Ascending aorta (tissue), 2 donors: ENCODE measurements at regions not wholly inside any gene's neighbourhood (a gene's known extent, or its start where the extent isn't known, plus 50 kb on each side); places are given as distances from the start of the nearest gene placed in this dataset.
A peak's percentile ranks its signal among the peaks of the same experiment; 100 is the strongest.

Experiments
- DNase-seq, 2 donors: peaks; one replicate each; pipeline ENCODE4 v3.0.0-alpha.2; 2019; ENCODE audit warnings: low spot score in 2 of 2
- H3K27ac ChIP-seq, 2 donors: fragments of 200-600 bp; sonication (generic); one replicate each; pipeline ENCODE4 v1.5.1; 2016 to 2017; ENCODE audit warnings: mild to moderate bottlenecking in 1 of 2
- H3K27me3 ChIP-seq: fragments of 200-600 bp; sonication (generic); one replicate; pipeline ENCODE4 v1.5.1; 2017
- H3K36me3 ChIP-seq, 2 donors: fragments of 200-600 bp; sonication (generic); one replicate each; pipeline ENCODE4 v1.5.1; 2016
- H3K4me1 ChIP-seq, 2 donors: fragments of 200-600 bp; sonication (generic); one replicate each; pipeline ENCODE4 v1.5.1; 2016 to 2017; ENCODE audit warnings: mild to moderate bottlenecking in 1 of 2
- H3K4me3 ChIP-seq, 2 donors: fragments of 200-600 bp; sonication (generic); one replicate each; pipeline ENCODE4 v1.5.1; 2016 to 2017; ENCODE audit warnings: mild to moderate bottlenecking in 1 of 2
- H3K9me3 ChIP-seq, 2 donors: fragments of 200-600 bp; sonication (generic); one replicate each; pipeline ENCODE4 v1.5.1; 2016
- CTCF ChIP-seq, 3 experiments: fragments of 200-600 bp in 2 of 3; fragments of 450-650 bp in 1 of 3; sonication (generic) in 2 of 3; IDR thresholded peaks; one replicate each; pipeline ENCODE4 v1.5.1; 2016 to 2019; ENCODE audit warnings: antibody characterized with exemption in 3 of 3, mild to moderate bottlenecking in 1 of 3, moderate library complexity in 1 of 3
- intact Hi-C: fragments of 100-400 bp; cut with DNase I; formaldehyde crosslinking; loops from one replicate; pipeline ENCODE4 v1.15.1; 2023

GRCh38 chr12:92650228-92650822 lies 52.5 kb upstream of the PLEKHG7 start:
- intact Hi-C loops = loop anchor here (5.0 kb wide), 1 partner anchor 1268 kb away; no protein-coding TSS in a partner anchor
- TF ChIP-seq CTCF (IDR thresholded peaks at IDR 0.05) = no peak
- Histone ChIP-seq H3K9me3 (no peaks in the 10 kb centered on the region), H3K27ac (no peak overlapping the region), H3K36me3 (no peaks in the 10 kb centered on the region), H3K27me3 (no peaks in the 10 kb centered on the region), H3K4me3 (no peak overlapping the region), H3K4me1 (no peaks in the 10 kb centered on the region)
- DNase-seq = no peak

- intact Hi-C loops = loop anchor here (1.0 to 5.0 kb wide), 2 partner anchors 1267 to 1286 kb away; no protein-coding TSS in a partner anchor
- DNase-seq = peak in 1 of 2 donors; percentile 71
Measured at GRCh38 chr12:92649511-92650227, 53.1 kb upstream of the PLEKHG7 start.

GRCh38 chr12:92648242-92649031 lies 54.4 kb upstream of the PLEKHG7 start:
- H3K9me3 ChIP-seq = no peaks in the 10 kb centered on the region
- H3K27ac ChIP-seq = no peak overlapping the region
- H3K27me3 ChIP-seq = no peaks in the 10 kb centered on the region
- no peak overlapping the region for H3K4me3 ChIP-seq
- no peak for DNase-seq
- intact Hi-C loops = loop anchor here (1.0 kb wide), 1 partner anchor 1285 kb away; no protein-coding TSS in a partner anchor
- no peaks in the 10 kb centered on the region for H3K36me3 ChIP-seq
- TF ChIP-seq CTCF (IDR thresholded peaks at IDR 0.05) = no peak
- H3K4me1 ChIP-seq = no peaks in the 10 kb centered on the region

More at GRCh38 chr12:92649511-92650227, 53.1 kb upstream of the PLEKHG7 start:
- peak; percentile 54 to 69 (median 59) for TF ChIP-seq CTCF (IDR thresholded peaks at IDR 0.05)
- Histone ChIP-seq H3K27ac (no peak overlapping the region), H3K4me1 (no peaks in the 10 kb centered on the region), H3K4me3 (no peak overlapping the region), H3K36me3 (no peaks in the 10 kb centered on the region), H3K9me3 (no peaks in the 10 kb centered on the region), H3K27me3 (no peaks in the 10 kb centered on the region)

- no peak overlapping the region for H3K27ac ChIP-seq
- DNase-seq = no peak
- no peaks in the 10 kb centered on the region for H3K27me3 ChIP-seq
- no peak overlapping the region for H3K4me3 ChIP-seq
- intact Hi-C loops = no loop called here
- no peaks in the 10 kb centered on the region for H3K36me3 ChIP-seq
- H3K9me3 ChIP-seq = no peaks in the 10 kb centered on the region
- no peaks in the 10 kb centered on the region for H3K4me1 ChIP-seq
- TF ChIP-seq CTCF (IDR thresholded peaks at IDR 0.05) = no peak
Measured at GRCh38 chr12:92641291-92641690, 61.5 kb upstream of the PLEKHG7 start.

- Histone ChIP-seq H3K9me3 (no peaks in the 10 kb centered on the region), H3K36me3 (no peaks in the 10 kb centered on the region), H3K27ac (no peak overlapping the region), H3K4me3 (no peak overlapping the region), H3K4me1 (no peaks in the 10 kb centered on the region), H3K27me3 (no peaks in the 10 kb centered on the region)
- intact Hi-C loops = no loop called here
- TF ChIP-seq CTCF (IDR thresholded peaks at IDR 0.05) = no peak
- no peak for DNase-seq
Measured at GRCh38 chr12:92640691-92641090, 62.1 kb upstream of the PLEKHG7 start.
